SIG-M5 treated with dmso at 0.1 percent for 504 hours (cell line): ENCODE measurements at regions not wholly inside any gene's neighbourhood (a gene's known extent, or its start where the extent isn't known, plus 50 kb on each side); places are given as distances from the start of the nearest gene placed in this dataset.

Source experiments
- DNase-seq: peaks from one replicate; lab custom pipeline; 2025; ENCODE audit not compliant: unreplicated experiment; lab: John Stamatoyannopoulos, UW

- DNase-seq, result no peak
Observed at GRCh38 chr9:88657893-88658292, 122.9 kb downstream of the NXNL2 start.

GRCh38 chr9:88658311-88658822 is 123.4 kb downstream of the NXNL2 start:
- DNase-seq, result no peak

- no peak for DNase-seq
Observed at GRCh38 chr9:88659126-88659525, 124.1 kb downstream of the NXNL2 start.

- peak; percentile 2 for DNase-seq
Observed at GRCh38 chr9:88660611-88661010, 125.6 kb downstream of the NXNL2 start.

- DNase-seq, result peak; percentile 5
Observed at GRCh38 chr9:88661759-88662158, 126.8 kb downstream of the NXNL2 start.

- DNase-seq, result no peak
Observed at GRCh38 chr9:88663771-88664419, 128.9 kb downstream of the NXNL2 start.

- DNase-seq, result no peak
Observed at GRCh38 chr9:88664773-88665172, 129.8 kb downstream of the NXNL2 start.

- no peak for DNase-seq
Observed at GRCh38 chr9:88672874-88673689, 138.1 kb downstream of the NXNL2 start.

- no peak for DNase-seq
Observed at GRCh38 chr9:88673886-88674285, 138.9 kb downstream of the NXNL2 start.

GRCh38 chr9:88676644-88677043 is 141.7 kb downstream of the NXNL2 start:
- DNase-seq, result no peak

GRCh38 chr9:88678008-88678407 is 143.0 kb downstream of the NXNL2 start:
- no peak for DNase-seq

- no peak for DNase-seq
Observed at GRCh38 chr9:88678431-88678830, 143.5 kb downstream of the NXNL2 start.

- no peak for DNase-seq
Observed at GRCh38 chr9:88680041-88680440, 145.1 kb downstream of the NXNL2 start.

GRCh38 chr9:88680505-88681160 is 145.7 kb downstream of the NXNL2 start:
- DNase-seq, result no peak

GRCh38 chr9:88681434-88681833 is 146.5 kb downstream of the NXNL2 start:
- no peak for DNase-seq

GRCh38 chr9:88682431-88682831 is 147.5 kb downstream of the NXNL2 start:
- DNase-seq, result no peak

GRCh38 chr9:88684046-88684445 is 149.1 kb downstream of the NXNL2 start:
- DNase-seq, result no peak

GRCh38 chr9:88684845-88685244 is 149.9 kb downstream of the NXNL2 start:
- DNase-seq, result no peak

GRCh38 chr9:88685966-88686365 is 151.0 kb downstream of the NXNL2 start:
- DNase-seq, result no peak

GRCh38 chr9:88689509-88690298 is 154.7 kb downstream of the NXNL2 start:
- no peak for DNase-seq

- DNase-seq, result no peak
Observed at GRCh38 chr9:88690628-88691027, 155.7 kb downstream of the NXNL2 start.
